H9 (cell line): ENCODE measurements at regions not wholly inside any gene's neighbourhood (a gene's known extent, or its start where the extent isn't known, plus 50 kb on each side); places are given as distances from the start of the nearest gene placed in this dataset.

Experiments used
- DNase-seq: peaks from one replicate; pipeline ENCODE4 v3.0.0-alpha.2; 2017
- H2AFZ ChIP-seq: one replicate; pipeline ENCODE4 v1.6.1; 2013; ENCODE audit warnings: mild to moderate bottlenecking, low read length, control low read depth, moderate library complexity
- H2AK5ac ChIP-seq: 2 replicates; pipeline ENCODE4 v1.6.1; 2013; ENCODE audit warnings: low read length, control low read depth, mixed read lengths; ENCODE audit not compliant: insufficient read length
- H2BK120ac ChIP-seq: one replicate; pipeline ENCODE4 v1.6.1; 2013; ENCODE audit warnings: low read depth, mild to moderate bottlenecking, low read length, control low read depth, inconsistent platforms; ENCODE audit not compliant: poor library complexity, severe bottlenecking
- H2BK12ac ChIP-seq: 2 replicates; pipeline ENCODE4 v1.6.1; 2013; ENCODE audit warnings: low read length, control low read depth, mixed read lengths, low read depth; ENCODE audit not compliant: insufficient read length
- H2BK15ac ChIP-seq: 2 replicates; pipeline ENCODE4 v1.6.1; 2013; ENCODE audit warnings: low read depth, low read length, control low read depth
- H2BK20ac ChIP-seq: one replicate; pipeline ENCODE4 v1.6.1; 2013; ENCODE audit warnings: low read depth, mild to moderate bottlenecking, low read length, control low read depth, inconsistent platforms; ENCODE audit not compliant: poor library complexity, severe bottlenecking
- H2BK5ac ChIP-seq: 2 replicates; pipeline ENCODE4 v1.6.1; 2013; ENCODE audit warnings: low read length, control low read depth, mixed read lengths; ENCODE audit not compliant: insufficient read length
- H3K14ac ChIP-seq: 2 replicates; pipeline ENCODE4 v1.6.1; 2013; ENCODE audit warnings: low read length, control low read depth; ENCODE audit not compliant: insufficient read depth
- H3K18ac ChIP-seq: 2 replicates; pipeline ENCODE4 v1.6.1; 2013; ENCODE audit warnings: low read depth, mild to moderate bottlenecking, mixed read lengths, low read length, control low read depth; ENCODE audit not compliant: insufficient read length
- H3K23ac ChIP-seq: 2 replicates; pipeline ENCODE4 v1.6.1; 2013; ENCODE audit warnings: low read length, control low read depth, mixed read lengths, low read depth; ENCODE audit not compliant: insufficient read length
- H3K23me2 ChIP-seq: 2 replicates; pipeline ENCODE4 v1.6.1; 2013; ENCODE audit warnings: low read depth, mild to moderate bottlenecking, mixed read lengths, low read length, control low read depth; ENCODE audit not compliant: insufficient read length, poor library complexity, severe bottlenecking
- H3K27ac ChIP-seq: 2 replicates; pipeline ENCODE4 v1.5.1; 2013; ENCODE audit warnings: low read length, control low read depth, mixed read lengths, low read depth; ENCODE audit not compliant: insufficient read length
- H3K27me3 ChIP-seq: 2 replicates; pipeline ENCODE4 v1.6.1; 2013; ENCODE audit warnings: low read length, control low read depth, inconsistent platforms; ENCODE audit not compliant: insufficient read depth
- H3K4ac ChIP-seq: 2 replicates; pipeline ENCODE4 v1.6.1; 2013; ENCODE audit warnings: low read depth, mild to moderate bottlenecking, control low read depth, inconsistent platforms, low read length, moderate library complexity
- H3K4me1 ChIP-seq: 2 replicates; pipeline ENCODE4 v1.6.1; 2013; ENCODE audit warnings: low read length, control low read depth, inconsistent platforms; ENCODE audit not compliant: insufficient read depth
- H3K4me2 ChIP-seq: 2 replicates; pipeline ENCODE4 v1.6.1; 2013; ENCODE audit warnings: low read length, control low read depth, mixed read lengths; ENCODE audit not compliant: insufficient read length, insufficient read depth
- H3K56ac ChIP-seq: 2 replicates; pipeline ENCODE4 v1.6.1; 2013; ENCODE audit warnings: low read depth, mild to moderate bottlenecking, mixed read lengths, low read length, control low read depth; ENCODE audit not compliant: insufficient read length
- H3K79me1 ChIP-seq: 2 replicates; pipeline ENCODE4 v1.6.1; 2013; ENCODE audit warnings: low read depth, mild to moderate bottlenecking, moderate library complexity, low read length, control low read depth, inconsistent platforms; ENCODE audit not compliant: insufficient read depth, poor library complexity, severe bottlenecking
- H3K79me2 ChIP-seq: 2 replicates; pipeline ENCODE4 v1.6.1; 2013; ENCODE audit warnings: low read length, control low read depth, inconsistent platforms; ENCODE audit not compliant: insufficient read depth
- H3K9ac ChIP-seq: 2 replicates; pipeline ENCODE4 v1.6.1; 2013; ENCODE audit warnings: low read length, control low read depth, mixed read lengths; ENCODE audit not compliant: insufficient read length; ENCODE audit errors: extremely low read depth
- H3K9me3 ChIP-seq: one replicate; pipeline ENCODE4 v1.6.1; 2013; ENCODE audit warnings: low read depth, low read length, inconsistent platforms; ENCODE audit not compliant: control insufficient read depth
- H3T11ph ChIP-seq: one replicate; pipeline ENCODE4 v1.6.1; 2013; ENCODE audit warnings: mild to moderate bottlenecking, low read length, control low read depth, inconsistent platforms
- H4K20me1 ChIP-seq: one replicate; pipeline ENCODE4 v1.6.1; 2013; ENCODE audit not compliant: control insufficient read depth, insufficient read length, insufficient read depth
- H4K5ac ChIP-seq: 2 replicates; pipeline ENCODE4 v1.6.1; 2013; ENCODE audit warnings: low read depth, mild to moderate bottlenecking, mixed read lengths, low read length, control low read depth; ENCODE audit not compliant: insufficient read length
- H4K8ac ChIP-seq: replicated peaks from 2 replicates; pipeline ENCODE4 v1.6.1; 2013; ENCODE audit warnings: low read length, control low read depth, mixed read lengths, low read depth; ENCODE audit not compliant: insufficient read length
- H4K91ac ChIP-seq: 2 replicates; pipeline ENCODE4 v1.6.1; 2013; ENCODE audit warnings: low read depth, mild to moderate bottlenecking, moderate library complexity, mixed read lengths, low read length, control low read depth; ENCODE audit not compliant: insufficient read length
- H3K27ac Mint-ChIP-seq, 3 experiments: 2 replicates in 2 of 3; 3 replicates in 1 of 3; pipeline ENCODE4 v1.8.0; 2020 to 2021; ENCODE audit warnings: mixed read lengths in 3 of 3, mild to moderate bottlenecking in 1 of 3, moderate library complexity in 1 of 3
- H3K27me3 Mint-ChIP-seq: 2 replicates; pipeline ENCODE4 v1.8.0; 2021; ENCODE audit warnings: low read depth, mild to moderate bottlenecking, moderate library complexity, mixed read lengths
- H3K36me3 Mint-ChIP-seq, 3 experiments: 2 replicates in 2 of 3; 3 replicates in 1 of 3; pipeline ENCODE4 v1.8.0; 2020 to 2021; ENCODE audit warnings: low read depth in 3 of 3, mixed read lengths in 3 of 3; ENCODE audit not compliant: insufficient read depth in 1 of 3
- H3K4me1 Mint-ChIP-seq, 2 experiments: 2 replicates each; pipeline ENCODE4 v1.8.0; 2020; ENCODE audit warnings: mixed read lengths in 2 of 2
- H3K4me3 Mint-ChIP-seq, 2 experiments: 2 replicates in 1 of 2; 3 replicates in 1 of 2; pipeline ENCODE4 v1.8.0; 2020 to 2021; ENCODE audit warnings: mild to moderate bottlenecking in 2 of 2, mixed read lengths in 2 of 2, moderate library complexity in 1 of 2
- H3K9me3 Mint-ChIP-seq, 2 experiments: 2 replicates in 1 of 2; 3 replicates in 1 of 2; pipeline ENCODE4 v1.8.0; 2020; ENCODE audit warnings: mild to moderate bottlenecking in 2 of 2, mixed read lengths in 2 of 2, moderate library complexity in 1 of 2
- WGBS: extraction: QIAGEN DNeasy Blood & Tissue Kit; methylation state at CpG from one replicate; pipeline ENCODE4 v1.1.7; 2013; ENCODE audit warnings: missing lambda C conversion rate, low lambda C conversion rate, mixed read lengths; ENCODE audit not compliant: insufficient read length; ENCODE audit errors: extremely low coverage; 5-methylcytosine and 5-hydroxymethylcytosine counted together
- TF ChIP-seq, protein P1 (sequence below): fragments of 200-600 bp; sonication (generic); conservative IDR thresholded peaks from 3 replicates; pipeline ENCODE4 v1.8.0; 2021; ENCODE audit warnings: antibody characterized with exemption, mild to moderate bottlenecking

GRCh38 chr5:153080940-153081339 is 409.5 kb upstream of the GRIA1 start:
- H3K27ac ChIP-seq, result no peak overlapping the region
- H3K9me3 Mint-ChIP-seq, result peaks cover 0 to 3% of the 10 kb centered on the region in 2 experiments; a peak in 1 of 5 replicates
- H2AK5ac ChIP-seq, result no peak overlapping the region
- H2BK120ac ChIP-seq, result no peak overlapping the region
- H3K4me2 ChIP-seq, result no peak overlapping the region
- H3K4me1 ChIP-seq, result no peaks in the 10 kb centered on the region
- no peaks in the 10 kb centered on the region for H3K36me3 Mint-ChIP-seq
- H3K27me3 Mint-ChIP-seq, result no peaks in the 10 kb centered on the region
- no peaks in the 10 kb centered on the region for H4K20me1 ChIP-seq
- no peak overlapping the region for H3K9ac ChIP-seq
- no peaks in the 10 kb centered on the region for H3K23me2 ChIP-seq
- no peak overlapping the region for H2BK5ac ChIP-seq
- no peak overlapping the region for H4K91ac ChIP-seq
- H4K8ac ChIP-seq, result no peak overlapping the region
- H3T11ph ChIP-seq, result no peak overlapping the region
- H2BK20ac ChIP-seq, result no peak overlapping the region
- H3K18ac ChIP-seq, result no peak overlapping the region
- no peak for DNase-seq
- no peaks in the 10 kb centered on the region for H3K27me3 ChIP-seq
- no peak overlapping the region for H2AFZ ChIP-seq
- no peak overlapping the region for H3K56ac ChIP-seq
- H3K4me1 Mint-ChIP-seq, result peaks cover 15 to 17% of the 10 kb centered on the region in 2 experiments
- H3K79me2 ChIP-seq, result no peaks in the 10 kb centered on the region
- no peak overlapping the region for H4K5ac ChIP-seq
- no peak overlapping the region for H3K14ac ChIP-seq
- no peak overlapping the region for H2BK15ac ChIP-seq
- TF ChIP-seq, protein P1, sequence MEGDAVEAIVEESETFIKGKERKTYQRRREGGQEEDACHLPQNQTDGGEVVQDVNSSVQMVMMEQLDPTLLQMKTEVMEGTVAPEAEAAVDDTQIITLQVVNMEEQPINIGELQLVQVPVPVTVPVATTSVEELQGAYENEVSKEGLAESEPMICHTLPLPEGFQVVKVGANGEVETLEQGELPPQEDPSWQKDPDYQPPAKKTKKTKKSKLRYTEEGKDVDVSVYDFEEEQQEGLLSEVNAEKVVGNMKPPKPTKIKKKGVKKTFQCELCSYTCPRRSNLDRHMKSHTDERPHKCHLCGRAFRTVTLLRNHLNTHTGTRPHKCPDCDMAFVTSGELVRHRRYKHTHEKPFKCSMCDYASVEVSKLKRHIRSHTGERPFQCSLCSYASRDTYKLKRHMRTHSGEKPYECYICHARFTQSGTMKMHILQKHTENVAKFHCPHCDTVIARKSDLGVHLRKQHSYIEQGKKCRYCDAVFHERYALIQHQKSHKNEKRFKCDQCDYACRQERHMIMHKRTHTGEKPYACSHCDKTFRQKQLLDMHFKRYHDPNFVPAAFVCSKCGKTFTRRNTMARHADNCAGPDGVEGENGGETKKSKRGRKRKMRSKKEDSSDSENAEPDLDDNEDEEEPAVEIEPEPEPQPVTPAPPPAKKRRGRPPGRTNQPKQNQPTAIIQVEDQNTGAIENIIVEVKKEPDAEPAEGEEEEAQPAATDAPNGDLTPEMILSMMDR, result no peak
- H3K79me1 ChIP-seq, result no peaks in the 10 kb centered on the region
- H2BK12ac ChIP-seq, result no peak overlapping the region
- H3K4ac ChIP-seq, result no peak overlapping the region
- H3K23ac ChIP-seq, result no peak overlapping the region
- no peak overlapping the region for H3K4me3 Mint-ChIP-seq
- WGBS, result no CpG with 5 or more reads among the region's 6 CpGs
- no peak overlapping the region for H3K27ac Mint-ChIP-seq
- H3K9me3 ChIP-seq, result no peaks in the 10 kb centered on the region
